ENCODE measurements at regions not wholly inside any gene's neighbourhood (a gene's known extent, or its start where the extent isn't known, plus 50 kb on each side); places are given as distances from the start of the nearest gene placed in this dataset.
"Not testable (repeated sequence)": the region's sequence is repeated elsewhere in the genome, so short reads cannot be mapped to it uniquely, and the experiment has no call there.

DNA sequence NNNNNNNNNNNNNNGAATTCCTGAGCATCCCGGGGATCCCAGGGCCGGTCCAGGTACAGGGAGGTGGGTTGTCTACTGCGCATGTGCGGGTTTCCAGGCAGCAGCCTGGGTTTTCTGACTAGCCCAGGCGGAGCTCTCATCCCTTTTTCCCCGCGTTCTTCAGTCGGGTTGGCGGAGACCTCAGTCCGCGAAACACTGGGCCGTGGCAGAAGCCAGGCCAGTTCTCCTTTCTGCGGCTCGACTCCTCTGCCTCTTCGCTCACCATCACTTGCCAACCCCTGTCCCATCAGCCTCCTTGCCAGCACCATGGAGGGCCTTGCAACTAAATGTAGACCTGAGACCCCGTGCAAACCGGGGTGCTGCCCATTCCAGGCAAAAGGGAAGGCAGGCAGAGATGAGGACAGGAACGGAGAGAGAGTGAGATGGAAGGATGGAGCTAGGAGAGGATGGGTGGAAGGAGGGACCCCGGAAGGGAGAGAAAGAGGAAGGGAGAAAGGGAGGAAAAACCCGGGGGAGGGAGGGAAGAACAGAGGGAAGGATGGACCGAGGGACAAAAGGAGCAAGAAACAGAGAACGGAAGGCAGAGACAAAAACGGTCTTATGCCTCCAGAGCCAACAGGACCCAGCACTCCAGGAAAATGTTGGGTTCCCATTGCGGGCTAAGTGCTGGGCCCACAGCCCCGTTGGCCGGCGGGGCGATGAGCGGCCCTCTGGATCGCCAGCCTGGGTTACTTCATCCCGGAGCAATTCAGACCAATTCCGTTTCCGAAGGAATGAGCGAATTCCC is 445.4 kb upstream of the DEFB115 start:
- no peak for TF ChIP-seq CTCF (IDR thresholded peaks at IDR 0.05; ENCODE audit: unreplicated experiment)
- DNase-seq (ENCODE audit: low spot score), result no peak
- Mint-ChIP-seq H3K27me3 (ENCODE audit: unreplicated experiment) (peaks cover 15% of the 10 kb centered on the region), H3K4me3 (ENCODE audit: unreplicated experiment) (no peak overlapping the region), H3K36me3 (ENCODE audit: low read depth, unreplicated experiment) (peaks cover 14% of the 10 kb centered on the region), H3K4me1 (ENCODE audit: unreplicated experiment) (peaks cover 3% of the 10 kb centered on the region), H3K27ac (ENCODE audit: unreplicated experiment) (no peak overlapping the region), H3K9me3 (ENCODE audit: unreplicated experiment) (peaks cover 20% of the 10 kb centered on the region)

DNA sequence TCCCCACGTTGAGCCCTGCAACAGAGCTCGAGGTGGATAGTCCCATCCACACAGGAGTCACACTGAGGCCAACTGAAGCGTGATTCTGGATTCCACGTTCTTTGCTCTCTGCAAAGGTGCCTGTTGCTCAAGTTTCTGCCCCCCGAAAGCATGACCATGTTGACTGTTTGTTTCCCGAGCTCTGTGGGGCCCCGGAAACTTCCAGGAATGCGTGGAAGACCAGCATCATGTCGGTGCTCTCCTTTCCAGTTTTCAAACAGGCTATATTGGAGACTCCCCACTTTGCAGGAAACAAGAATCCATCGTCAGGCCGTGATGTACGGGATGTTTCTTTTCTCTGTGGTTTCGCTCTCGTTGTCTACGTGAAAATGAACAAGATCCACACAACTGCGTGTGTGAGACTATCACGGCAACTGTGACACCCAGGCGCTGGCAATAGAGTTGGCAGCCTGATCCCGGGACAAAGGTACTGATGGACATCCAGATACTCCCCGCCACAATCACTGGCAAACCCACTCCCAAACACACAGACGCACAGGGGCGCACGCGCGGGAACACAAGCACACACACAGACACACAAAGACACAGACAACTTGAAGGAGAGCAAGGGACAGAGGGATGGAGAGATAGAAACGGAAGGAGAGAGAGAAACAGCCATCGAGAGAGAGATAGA is 444.6 kb upstream of the DEFB115 start:
- Mint-ChIP-seq H3K27me3 (ENCODE audit: unreplicated experiment) (peaks cover 15% of the 10 kb centered on the region), H3K27ac (ENCODE audit: unreplicated experiment) (no peak overlapping the region), H3K9me3 (ENCODE audit: unreplicated experiment) (peaks cover 20% of the 10 kb centered on the region), H3K4me3 (ENCODE audit: unreplicated experiment) (no peak overlapping the region), H3K4me1 (ENCODE audit: unreplicated experiment) (peaks cover 3% of the 10 kb centered on the region), H3K36me3 (ENCODE audit: low read depth, unreplicated experiment) (peaks cover 14% of the 10 kb centered on the region)
- DNase-seq (ENCODE audit: low spot score), result no peak
- no peak for TF ChIP-seq CTCF (IDR thresholded peaks at IDR 0.05; ENCODE audit: unreplicated experiment)

GRCh38 chr20:30813412-30814311 is 443.8 kb upstream of the DEFB115 start:
- not testable (repeated sequence) for H3K4me3 Mint-ChIP-seq (ENCODE audit: unreplicated experiment); DNase-seq (ENCODE audit: low spot score); H3K27ac Mint-ChIP-seq (ENCODE audit: unreplicated experiment); H3K4me1 Mint-ChIP-seq (ENCODE audit: unreplicated experiment)
- peaks cover 14% of the 10 kb centered on the region for H3K36me3 Mint-ChIP-seq (ENCODE audit: low read depth, unreplicated experiment)
- H3K27me3 Mint-ChIP-seq (ENCODE audit: unreplicated experiment), result peaks cover 15% of the 10 kb centered on the region
- H3K9me3 Mint-ChIP-seq (ENCODE audit: unreplicated experiment), result peaks cover 20% of the 10 kb centered on the region

DNA sequence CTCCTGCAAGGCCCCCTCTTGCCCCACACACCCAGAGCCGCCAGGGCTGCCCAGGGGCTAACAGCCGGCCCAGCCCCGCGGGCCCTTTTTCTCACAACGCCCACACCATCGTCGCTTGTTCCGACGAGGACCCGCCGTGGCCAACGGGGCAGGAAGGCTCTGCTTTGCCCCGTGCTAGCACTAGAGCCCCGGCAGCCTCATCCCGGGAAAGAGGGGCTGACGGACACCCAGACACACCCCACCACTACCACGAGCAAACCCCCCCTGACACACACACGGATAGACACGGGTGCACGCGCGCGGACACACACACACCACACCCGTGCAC is 443.2 kb upstream of the DEFB115 start:
- DNase-seq (ENCODE audit: low spot score); H3K4me1 Mint-ChIP-seq (ENCODE audit: unreplicated experiment): not testable (repeated sequence)
- Mint-ChIP-seq H3K4me3 (ENCODE audit: unreplicated experiment) (peak overlapping the region; percentile 84), H3K9me3 (ENCODE audit: unreplicated experiment) (peaks cover 20% of the 10 kb centered on the region), H3K27me3 (ENCODE audit: unreplicated experiment) (peaks cover 15% of the 10 kb centered on the region), H3K27ac (ENCODE audit: unreplicated experiment) (peak overlapping the region; percentile 55), H3K36me3 (ENCODE audit: low read depth, unreplicated experiment) (peaks cover 14% of the 10 kb centered on the region)

GRCh38 chr20:30815027-30815576 is 442.4 kb upstream of the DEFB115 start:
- not testable (repeated sequence) for H3K4me1 Mint-ChIP-seq (ENCODE audit: unreplicated experiment)
- peaks cover 20% of the 10 kb centered on the region for H3K9me3 Mint-ChIP-seq (ENCODE audit: unreplicated experiment)

GRCh38 chr20:30815577-30816181 is 441.8 kb upstream of the DEFB115 start:
- Mint-ChIP-seq H3K27ac (ENCODE audit: unreplicated experiment) (no peak overlapping the region), H3K27me3 (ENCODE audit: unreplicated experiment) (peaks cover 15% of the 10 kb centered on the region), H3K4me3 (ENCODE audit: unreplicated experiment) (no peak overlapping the region), H3K9me3 (ENCODE audit: unreplicated experiment) (peaks cover 20% of the 10 kb centered on the region), H3K4me1 (ENCODE audit: unreplicated experiment) (peaks cover 3% of the 10 kb centered on the region), H3K36me3 (ENCODE audit: low read depth, unreplicated experiment) (peaks cover 14% of the 10 kb centered on the region)
- DNase-seq (ENCODE audit: low spot score), result no peak
- no peak for TF ChIP-seq CTCF (IDR thresholded peaks at IDR 0.05; ENCODE audit: unreplicated experiment)

More at GRCh38 chr20:30815027-30815576, 442.4 kb upstream of the DEFB115 start:
- Mint-ChIP-seq H3K27me3 (ENCODE audit: unreplicated experiment) (peaks cover 15% of the 10 kb centered on the region), H3K36me3 (ENCODE audit: low read depth, unreplicated experiment) (peaks cover 14% of the 10 kb centered on the region)
- H3K4me3 Mint-ChIP-seq (ENCODE audit: unreplicated experiment); H3K27ac Mint-ChIP-seq (ENCODE audit: unreplicated experiment); DNase-seq (ENCODE audit: low spot score): not testable (repeated sequence)

All from endothelial cell (in vitro differentiated cells).